Embryonic facial prominence (tissue), 1 donor: ENCODE measurements at regions not wholly inside any gene's neighbourhood (a gene's known extent, or its start where the extent isn't known, plus 50 kb on each side); places are given as distances from the start of the nearest gene placed in this dataset.

Source experiments
- DNase-seq: peaks from one replicate; pipeline ENCODE4 v3.0.0-alpha.2; 2016; ENCODE audit errors: extremely low spot score

GRCh38 chr14:58783792-58784511 is 146.2 kb downstream of the DACT1 start:
- DNase-seq, result no peak

GRCh38 chr14:58784931-58785330 is 147.2 kb downstream of the DACT1 start:
- no peak for DNase-seq

GRCh38 chr14:58785701-58786100 is 147.9 kb downstream of the DACT1 start:
- DNase-seq, result no peak

- no peak for DNase-seq
Measured at GRCh38 chr14:58787592-58787991, 149.8 kb downstream of the DACT1 start.

GRCh38 chr14:58788655-58789503 is 151.1 kb downstream of the DACT1 start:
- no peak for DNase-seq

GRCh38 chr14:58789736-58790135 is 152.0 kb downstream of the DACT1 start:
- peak; percentile 80 for DNase-seq

- no peak for DNase-seq
Measured at GRCh38 chr14:58792416-58792815, 154.7 kb downstream of the DACT1 start.

GRCh38 chr14:58793131-58793740 is 155.5 kb downstream of the DACT1 start:
- DNase-seq, result no peak

- DNase-seq, result no peak
Measured at GRCh38 chr14:58794993-58795762, 157.4 kb downstream of the DACT1 start.

- no peak for DNase-seq
Measured at GRCh38 chr14:58796242-58797009, 158.7 kb downstream of the DACT1 start.

- no peak for DNase-seq
Measured at GRCh38 chr14:58797010-58797429, 159.3 kb downstream of the DACT1 start.

- no peak for DNase-seq
Measured at GRCh38 chr14:58798173-58798572, 160.4 kb downstream of the DACT1 start.

- DNase-seq, result no peak
Measured at GRCh38 chr14:58801086-58801485, 163.3 kb downstream of the DACT1 start.

- no peak for DNase-seq
Measured at GRCh38 chr14:58805057-58805456, 167.3 kb downstream of the DACT1 start.

GRCh38 chr14:58805605-58806409 is 168.0 kb downstream of the DACT1 start:
- no peak for DNase-seq

GRCh38 chr14:58807191-58807590 is 169.4 kb downstream of the DACT1 start:
- DNase-seq, result no peak

- no peak for DNase-seq
Measured at GRCh38 chr14:58808828-58809227, 171.1 kb downstream of the DACT1 start.

GRCh38 chr14:58809520-58809919 is 171.8 kb downstream of the DACT1 start:
- no peak for DNase-seq

GRCh38 chr14:58812050-58812910 is 174.5 kb downstream of the DACT1 start:
- no peak for DNase-seq
